ENCODE measurements at regions not wholly inside any gene's neighbourhood (a gene's known extent, or its start where the extent isn't known, plus 50 kb on each side); places are given as distances from the start of the nearest gene placed in this dataset.

DNA sequence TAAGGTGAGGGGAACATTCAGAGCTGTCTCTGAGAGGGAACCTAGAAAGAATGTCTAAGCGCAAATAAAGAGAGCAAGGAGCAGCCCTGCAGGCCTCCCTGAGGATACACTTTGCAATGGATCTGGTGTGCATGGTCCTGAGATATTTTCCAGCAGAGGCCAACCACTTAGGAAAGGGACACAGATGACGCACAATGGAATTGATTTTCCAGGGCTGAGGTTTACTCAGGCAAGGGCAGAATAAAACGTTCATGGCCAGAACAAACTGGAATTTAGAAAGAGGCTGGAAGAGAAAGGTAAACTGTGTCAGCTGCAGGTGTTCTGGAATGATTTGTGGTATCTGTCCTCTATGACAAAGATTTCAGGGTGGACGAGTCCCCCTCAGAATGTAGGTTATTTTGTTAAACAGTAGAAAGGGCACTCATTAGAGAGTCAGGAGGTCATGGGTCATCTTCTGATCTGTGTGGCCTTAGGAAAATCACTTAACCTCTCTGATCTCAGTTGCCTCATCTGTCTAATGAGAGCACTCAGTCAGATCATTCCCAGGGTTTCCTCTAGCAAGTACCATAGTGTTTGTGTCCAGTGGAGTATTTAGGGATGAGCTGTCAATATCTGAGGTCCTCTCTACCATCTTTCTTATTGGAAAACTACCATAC is 61.8 kb upstream of the PGBD5 start:
- TF ChIP-seq, protein P1, sequence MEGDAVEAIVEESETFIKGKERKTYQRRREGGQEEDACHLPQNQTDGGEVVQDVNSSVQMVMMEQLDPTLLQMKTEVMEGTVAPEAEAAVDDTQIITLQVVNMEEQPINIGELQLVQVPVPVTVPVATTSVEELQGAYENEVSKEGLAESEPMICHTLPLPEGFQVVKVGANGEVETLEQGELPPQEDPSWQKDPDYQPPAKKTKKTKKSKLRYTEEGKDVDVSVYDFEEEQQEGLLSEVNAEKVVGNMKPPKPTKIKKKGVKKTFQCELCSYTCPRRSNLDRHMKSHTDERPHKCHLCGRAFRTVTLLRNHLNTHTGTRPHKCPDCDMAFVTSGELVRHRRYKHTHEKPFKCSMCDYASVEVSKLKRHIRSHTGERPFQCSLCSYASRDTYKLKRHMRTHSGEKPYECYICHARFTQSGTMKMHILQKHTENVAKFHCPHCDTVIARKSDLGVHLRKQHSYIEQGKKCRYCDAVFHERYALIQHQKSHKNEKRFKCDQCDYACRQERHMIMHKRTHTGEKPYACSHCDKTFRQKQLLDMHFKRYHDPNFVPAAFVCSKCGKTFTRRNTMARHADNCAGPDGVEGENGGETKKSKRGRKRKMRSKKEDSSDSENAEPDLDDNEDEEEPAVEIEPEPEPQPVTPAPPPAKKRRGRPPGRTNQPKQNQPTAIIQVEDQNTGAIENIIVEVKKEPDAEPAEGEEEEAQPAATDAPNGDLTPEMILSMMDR (IDR thresholded peaks at IDR 0.05) = no peak
- TF ChIP-seq POLR2A (IDR thresholded peaks at IDR 0.05) = no peak
